ENCODE measurements at regions not wholly inside any gene's neighbourhood (a gene's known extent, or its start where the extent isn't known, plus 50 kb on each side); places are given as distances from the start of the nearest gene placed in this dataset.
A peak's percentile ranks its signal among the peaks of the same experiment; 100 is the strongest.

- no peak for DNase-seq
These were observed 75.2 kb upstream of the KIRREL3 start for GRCh38 chr11:127075758-127076157.

GRCh38 chr11:127074151-127074761 is 73.7 kb upstream of the KIRREL3 start:
- peak; percentile 5 for DNase-seq

- no peak for DNase-seq
These were observed 73.1 kb upstream of the KIRREL3 start for GRCh38 chr11:127073621-127074020.

GRCh38 chr11:127071606-127072005 is 71.0 kb upstream of the KIRREL3 start:
- DNase-seq, result no peak

- DNase-seq, result no peak
These were observed 70.2 kb upstream of the KIRREL3 start for GRCh38 chr11:127070808-127071207.

GRCh38 chr11:127066401-127067090 is 66.0 kb upstream of the KIRREL3 start:
- DNase-seq, result no peak

- no peak for DNase-seq
These were observed 62.7 kb upstream of the KIRREL3 start for GRCh38 chr11:127063241-127063640.

GRCh38 chr11:127061947-127062346 is 61.4 kb upstream of the KIRREL3 start:
- DNase-seq, result no peak

GRCh38 chr11:127059750-127060149 is 59.2 kb upstream of the KIRREL3 start:
- no peak for DNase-seq

GRCh38 chr11:127059286-127059685 is 58.7 kb upstream of the KIRREL3 start:
- no peak for DNase-seq

- no peak for DNase-seq
These were observed 58.0 kb upstream of the KIRREL3 start for GRCh38 chr11:127058524-127058923.

GRCh38 chr11:127057126-127057525 is 56.6 kb upstream of the KIRREL3 start:
- DNase-seq, result no peak

GRCh38 chr11:127056338-127056971 is 55.9 kb upstream of the KIRREL3 start:
- DNase-seq, result no peak

GRCh38 chr11:127055236-127055635 is 54.7 kb upstream of the KIRREL3 start:
- DNase-seq, result no peak

- no peak for DNase-seq
These were observed 53.6 kb upstream of the KIRREL3 start for GRCh38 chr11:127054153-127054552.

- no peak for DNase-seq
These were observed 51.8 kb upstream of the KIRREL3 start for GRCh38 chr11:127052404-127052803.

Data from hematopoietic multipotent progenitor cell treated with erythropoietin and hydrocortisone succinate and interleukin-3 and kit ligand, for 6 days (in vitro differentiated cells).